AG04449 (cell line): ENCODE measurements at regions not wholly inside any gene's neighbourhood (a gene's known extent, or its start where the extent isn't known, plus 50 kb on each side); places are given as distances from the start of the nearest gene placed in this dataset.

Source experiments
- CTCF ChIA-PET: fragments of 350-600 bp; formaldehyde crosslinking; extraction: SDS; loops from one replicate; lab custom pipeline; 2021; ENCODE audit warnings: antibody characterized with exemption; lab: Yijun Ruan, JAX
- POLR2A ChIA-PET: fragments of 400-600, 350-600 bp; formaldehyde crosslinking; extraction: SDS; loops from one replicate; lab custom pipeline; 2020; ENCODE audit warnings: antibody characterized with exemption, inconsistent platforms; lab: Yijun Ruan, JAX
- DNase-seq: peaks from one replicate; pipeline ENCODE4 v3.0.0-alpha.2; 2010; ENCODE audit warnings: low read depth, low spot score
- H3K4me3 ChIP-seq: 2 replicates; pipeline ENCODE4 v1.5.1; 2011; ENCODE audit warnings: low read depth, mild to moderate bottlenecking, control low read depth, low read length
- CTCF ChIP-seq: IDR thresholded peaks from one replicate; pipeline ENCODE4 v1.5.1; 2011; ENCODE audit warnings: mild to moderate bottlenecking, moderate library complexity, low read length, control low read depth, inconsistent platforms; ENCODE audit not compliant: insufficient read depth; ENCODE audit errors: missing control alignments

DNA sequence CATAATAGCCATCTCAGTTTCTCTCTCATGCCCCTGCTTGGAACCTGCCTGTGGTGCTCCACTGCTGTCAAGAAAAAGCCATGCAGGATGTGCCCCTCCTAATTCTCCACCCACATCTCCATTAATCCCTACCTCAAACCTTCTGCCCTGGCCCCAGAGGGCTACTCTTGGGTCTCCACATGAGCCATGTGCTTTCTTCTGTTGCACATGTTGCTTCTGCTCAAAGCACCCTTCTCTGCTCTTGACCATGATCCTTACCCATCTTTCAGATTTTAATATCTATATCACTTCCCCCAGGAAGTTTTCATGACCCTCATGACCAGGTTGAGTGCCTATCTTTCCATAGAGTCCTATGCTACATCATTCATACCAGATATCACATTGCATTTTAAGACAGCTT lies 514.2 kb downstream of the RPS24 start:
- no peak for DNase-seq
- TF ChIP-seq CTCF, result no peak
- ChIA-PET CTCF (no interaction called here), POLR2A (no interaction called here)
- no peak overlapping the region for H3K4me3 ChIP-seq

DNA sequence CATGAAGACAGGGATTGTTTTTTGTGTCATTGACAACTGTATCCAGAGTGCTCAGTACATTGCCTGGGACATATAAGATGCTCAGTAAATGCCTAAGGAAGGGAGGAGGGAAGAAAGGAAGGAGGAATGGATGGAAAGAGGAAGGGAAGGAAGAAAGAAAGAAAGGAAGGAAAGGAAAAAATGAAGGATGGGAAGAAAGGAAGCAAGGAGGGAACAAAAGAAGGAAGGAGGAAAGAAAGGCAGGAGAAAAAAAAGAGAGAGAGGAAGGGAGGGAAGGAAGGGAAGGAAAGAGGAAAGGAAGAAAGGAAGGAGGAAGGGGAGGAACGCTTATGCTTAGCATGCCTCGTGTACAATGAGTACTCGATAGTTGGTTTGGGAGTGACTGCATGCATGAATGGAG lies 514.7 kb downstream of the RPS24 start:
- ChIA-PET POLR2A (no interaction called here), CTCF (interaction anchor here (1.5 kb wide), 1 partner anchor 19 kb away, joined by 4 read pairs; no protein-coding TSS in a partner anchor)
- no peak overlapping the region for H3K4me3 ChIP-seq
- no peak for TF ChIP-seq CTCF
- no peak for DNase-seq

DNA sequence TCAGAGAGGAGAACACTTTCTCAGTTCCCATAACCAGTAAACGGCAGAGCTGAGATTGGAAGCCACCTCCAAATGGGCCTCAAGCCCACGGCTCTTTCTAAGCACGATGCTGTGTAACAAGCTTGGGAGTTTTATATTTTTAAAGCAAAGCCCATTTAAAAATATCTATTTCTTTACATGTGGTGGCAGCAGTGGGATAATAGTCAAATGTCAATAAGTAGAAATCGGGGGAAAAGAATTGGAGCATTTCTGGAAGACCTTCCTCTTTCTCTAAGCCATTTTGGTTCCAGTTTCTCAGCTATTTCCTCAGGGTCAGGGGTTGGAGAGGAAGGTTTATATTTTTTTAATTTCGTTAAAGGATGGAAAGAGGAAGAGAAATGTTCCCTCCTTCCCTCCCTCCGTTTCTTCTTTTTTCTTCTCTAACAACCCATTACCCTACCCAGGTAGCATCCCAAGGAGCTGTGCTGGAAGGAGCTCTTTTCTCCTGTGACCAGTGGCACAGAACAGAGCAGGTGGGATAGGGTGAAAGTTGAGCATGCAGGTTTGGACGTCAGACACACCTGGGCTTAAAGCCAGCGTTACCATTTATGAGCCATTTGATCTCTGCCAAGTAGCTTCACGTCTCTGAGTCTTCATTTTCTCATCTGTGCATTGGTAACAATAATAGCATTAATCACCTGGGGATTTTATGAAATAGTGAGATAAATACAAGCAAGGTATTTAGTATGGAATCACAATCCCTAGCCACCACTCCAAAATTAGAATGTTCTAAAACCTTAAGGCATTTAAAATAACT lies 515.7 kb downstream of the RPS24 start:
- POLR2A ChIA-PET, result no interaction called here
- H3K4me3 ChIP-seq, result no peak overlapping the region
- TF ChIP-seq CTCF, result no peak
- CTCF ChIA-PET, result interaction anchor here (1.3 to 1.5 kb wide), 2 partner anchors 14 to 18 kb away, joined by 3 to 4 read pairs; no protein-coding TSS in a partner anchor
- no peak for DNase-seq

DNA sequence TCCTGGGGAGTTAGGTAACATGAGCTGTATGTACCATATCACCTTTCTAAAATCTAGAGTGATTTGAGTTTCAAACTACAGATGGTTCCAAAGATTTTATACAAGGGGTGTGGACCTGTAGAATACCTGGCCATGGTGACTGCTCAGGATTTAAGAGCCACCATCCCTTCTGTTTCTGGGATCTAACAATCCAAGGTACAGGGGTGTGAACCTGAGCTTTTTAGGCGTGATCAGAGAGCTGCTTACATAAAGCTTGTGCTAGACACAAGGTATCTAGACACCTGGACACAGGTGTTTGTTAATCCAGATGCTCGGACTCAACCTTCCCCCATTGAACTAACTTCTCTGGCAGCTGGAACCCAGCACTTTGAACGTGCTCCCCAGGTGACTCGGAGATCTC lies 516.4 kb downstream of the RPS24 start:
- ChIA-PET POLR2A (no interaction called here), CTCF (interaction anchor here (0.9 to 1.3 kb wide), 2 partner anchors 8 to 14 kb away, joined by 3 read pairs; no protein-coding TSS in a partner anchor)
- DNase-seq, result no peak
- H3K4me3 ChIP-seq, result no peak overlapping the region
- no peak for TF ChIP-seq CTCF

- no peak for DNase-seq
- no peak overlapping the region for H3K4me3 ChIP-seq
- CTCF ChIA-PET, result interaction anchor here (0.9 to 1.5 kb wide), 2 partner anchors 9 to 16 kb away, joined by 3 to 4 read pairs; no protein-coding TSS in a partner anchor
- no peak for TF ChIP-seq CTCF
- POLR2A ChIA-PET, result no interaction called here
Observed at GRCh38 chr10:78550716-78551115, 517.1 kb downstream of the RPS24 start.

DNA sequence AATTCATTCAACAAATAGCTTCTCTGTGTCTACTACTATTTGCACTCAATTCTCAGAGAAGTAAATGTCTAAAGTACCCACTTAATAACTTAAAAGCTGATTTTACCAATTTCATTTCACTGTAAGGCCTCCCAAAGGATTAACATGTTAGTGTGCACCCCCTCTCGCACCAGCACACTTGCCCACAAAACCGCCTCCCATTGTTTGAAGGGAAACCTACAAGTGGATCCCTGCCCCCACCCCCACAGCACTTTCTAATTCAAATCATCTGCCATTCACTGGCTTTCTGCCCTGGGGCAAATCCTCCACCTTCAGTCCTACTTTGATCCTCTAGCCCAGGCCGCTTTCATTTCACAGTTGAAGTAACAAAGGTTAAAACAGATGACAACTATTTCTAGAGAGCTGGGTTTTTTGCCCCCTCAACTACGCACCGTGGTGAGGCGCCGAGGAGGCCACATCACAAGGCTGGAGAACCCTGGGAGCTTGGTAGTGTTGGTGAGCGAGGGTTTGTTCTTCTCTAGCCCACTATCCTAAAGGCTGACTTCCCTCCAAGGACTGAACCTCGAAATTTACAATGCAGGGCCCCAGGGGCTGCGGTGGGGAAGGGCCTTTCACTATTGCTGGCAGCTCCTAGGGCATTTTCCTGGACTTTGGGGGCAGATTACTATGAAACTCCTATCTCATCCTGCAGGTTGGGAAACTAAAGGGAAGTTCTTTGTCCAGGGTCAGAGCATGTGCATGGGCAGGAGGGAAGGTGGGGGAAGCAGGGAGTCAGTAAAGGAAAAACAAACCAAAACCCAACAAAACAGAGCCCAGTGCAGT lies 517.4 kb upstream of the ZMIZ1 start:
- TF ChIP-seq CTCF, result no peak
- ChIA-PET POLR2A (no interaction called here), CTCF (interaction anchor here (1.5 to 3.0 kb wide), 2 partner anchors 9 to 15 kb away, joined by 4 to 9 read pairs; no protein-coding TSS in a partner anchor)
- H3K4me3 ChIP-seq, result no peak overlapping the region
- DNase-seq, result no peak
